SK-N-SH (cell line): ENCODE measurements at regions not wholly inside any gene's neighbourhood (a gene's known extent, or its start where the extent isn't known, plus 50 kb on each side); places are given as distances from the start of the nearest gene placed in this dataset.

ENCODE experiments used
- CTCF ChIA-PET: fragments of 300-600, 350-600 bp; formaldehyde crosslinking; extraction: SDS; loops from one replicate; lab custom pipeline; 2021; lab: Yijun Ruan, JAX
- POLR2A ChIA-PET: fragments of 350-600 bp; sonication (Branson Sonifier 250); formaldehyde crosslinking; extraction: SDS; loops from one replicate; lab custom pipeline; 2020; ENCODE audit warnings: antibody characterized with exemption, inconsistent platforms; lab: Yijun Ruan, JAX
- DNase-seq: peaks from one replicate; pipeline ENCODE4 v3.0.0; 2012
- H2AFZ ChIP-seq: fragments of 200-600 bp; sonication (generic); 2 replicates; pipeline ENCODE4 v1.8.1; 2016; ENCODE audit warnings: antibody characterized with exemption, mild to moderate bottlenecking, low read depth
- H3F3A ChIP-seq: fragments of 200-600 bp; sonication (generic); replicated peaks from 2 replicates; pipeline ENCODE3; 2016; ENCODE audit warnings: antibody characterized with exemption, mild to moderate bottlenecking; ENCODE audit not compliant: insufficient read depth
- H3K27ac ChIP-seq, 2 experiments: fragments of 200-500 bp in 1 of 2; fragments of 200-600 bp in 1 of 2; sonication (Bioruptor generic) in 1 of 2; sonication (generic), shearing (Covaris generic) in 1 of 2; 2 replicates each; pipeline versions ENCODE4 v1.5.1 to v1.6.1; 2014 to 2016; ENCODE audit warnings: low read depth in 2 of 2, inconsistent platforms in 1 of 2, low read length in 1 of 2, mild to moderate bottlenecking in 1 of 2, mixed read lengths in 1 of 2
- H3K27me3 ChIP-seq: fragments of 200-600 bp; sonication (generic), shearing (Covaris generic); 2 replicates; pipeline ENCODE4 v1.6.1; 2016; ENCODE audit warnings: mixed run types; ENCODE audit not compliant: insufficient read depth
- H3K36me3 ChIP-seq, 2 experiments: fragments of 200-500 bp in 1 of 2; fragments of 200-600 bp in 1 of 2; sonication (Bioruptor generic) in 1 of 2; sonication (generic) in 1 of 2; replicated peaks in 1 of 2; 2 replicates each; pipeline versions ENCODE3 to v1.5.1; 2014 to 2016; ENCODE audit warnings: low read length in 1 of 2, mild to moderate bottlenecking in 1 of 2; ENCODE audit not compliant: insufficient read depth in 2 of 2, control insufficient read depth in 1 of 2
- H3K4me1 ChIP-seq, 2 experiments: fragments of 200-500 bp in 1 of 2; fragments of 200-600 bp in 1 of 2; sonication (Bioruptor generic) in 1 of 2; sonication (generic), shearing (Covaris generic) in 1 of 2; 2 replicates each; pipeline versions ENCODE4 v1.5.1 to v1.6.1; 2014 to 2016; ENCODE audit warnings: low read depth in 1 of 2, low read length in 1 of 2, mixed run types in 1 of 2; ENCODE audit not compliant: insufficient read depth in 2 of 2, control insufficient read depth in 1 of 2
- H3K4me2 ChIP-seq: fragments of 200-600 bp; sonication (generic), shearing (Covaris generic); 2 replicates; pipeline ENCODE4 v1.6.1; 2017; ENCODE audit warnings: mixed run types
- H3K4me3 ChIP-seq, 2 experiments: fragments of 200-500 bp in 1 of 2; fragments of 200-600 bp in 1 of 2; sonication (Bioruptor generic) in 1 of 2; sonication (generic), shearing (Covaris generic) in 1 of 2; 2 replicates each; pipeline versions ENCODE4 v1.5.1 to v1.8.1; 2014 to 2016; ENCODE audit warnings: low read depth in 2 of 2, inconsistent platforms in 1 of 2, low read length in 1 of 2, mild to moderate bottlenecking in 1 of 2, mixed read lengths in 1 of 2, moderate library complexity in 1 of 2
- H3K79me2 ChIP-seq: fragments of 200-600 bp; sonication (generic); 2 replicates; pipeline ENCODE4 v1.8.1; 2017; ENCODE audit warnings: mild to moderate bottlenecking; ENCODE audit not compliant: insufficient read depth
- H3K9ac ChIP-seq: fragments of 200-600 bp; sonication (generic); 2 replicates; pipeline ENCODE4 v1.6.1; 2017; ENCODE audit warnings: mixed run types
- H3K9me2 ChIP-seq: fragments of 200-600 bp; sonication (generic); 2 replicates; pipeline ENCODE4 v1.6.1; 2017; ENCODE audit warnings: mixed run types
- H3K9me3 ChIP-seq: fragments of 200-600 bp; sonication (generic); 2 replicates; pipeline ENCODE4 v1.6.1; 2017; ENCODE audit warnings: mixed run types, mild to moderate bottlenecking, moderate library complexity
- H4K20me1 ChIP-seq: fragments of 200-600 bp; sonication (generic); 2 replicates; pipeline ENCODE4 v1.6.1; 2017; ENCODE audit warnings: mild to moderate bottlenecking, mixed run types; ENCODE audit not compliant: insufficient read depth
- CHD2 ChIP-seq: fragments of 150-350 bp; IDR thresholded peaks from 2 replicates; pipeline ENCODE4 v1.6.1; 2018; ENCODE audit warnings: low read length; ENCODE audit not compliant: partially characterized antibody
- CTCF ChIP-seq: fragments of 200-600 bp; sonication (generic); IDR thresholded peaks from 2 replicates; pipeline ENCODE4 v1.6.1; 2017; ENCODE audit warnings: antibody characterized with exemption, mild to moderate bottlenecking, moderate library complexity
- IRF3 ChIP-seq: fragments of 150-350 bp; IDR thresholded peaks from 2 replicates; pipeline ENCODE4 v1.6.1; 2016; ENCODE audit warnings: mild to moderate bottlenecking, low read depth, low read length
- JUND ChIP-seq: IDR thresholded peaks from 2 replicates; pipeline ENCODE4 v1.4.0; 2012
- MAX ChIP-seq: IDR thresholded peaks from 2 replicates; pipeline ENCODE4 v1.4.0; 2012; ENCODE audit warnings: low read depth
- MXI1 ChIP-seq: IDR thresholded peaks from 2 replicates; pipeline ENCODE4 v1.6.1; 2012; ENCODE audit warnings: mild to moderate bottlenecking, low read depth, low read length, improper control_type of control experiment
- NFIC ChIP-seq: IDR thresholded peaks from 2 replicates; pipeline ENCODE4 v1.4.0; 2012; ENCODE audit warnings: borderline replicate concordance
- POLR2AphosphoS5 ChIP-seq: IDR thresholded peaks from 2 replicates; pipeline ENCODE4 v1.6.1; 2012; ENCODE audit warnings: low read depth, low read length
- RAD21 ChIP-seq: IDR thresholded peaks from 2 replicates; pipeline ENCODE4 v1.6.1; 2012; ENCODE audit warnings: mild to moderate bottlenecking, low read length
- RCOR1 ChIP-seq: fragments of 150-350 bp; IDR thresholded peaks from 2 replicates; pipeline ENCODE4 v1.6.1; 2017; ENCODE audit warnings: antibody characterized with exemption, low read length
- RFX5 ChIP-seq: IDR thresholded peaks from 2 replicates; pipeline ENCODE4 v1.6.1; 2012; ENCODE audit warnings: mild to moderate bottlenecking, improper control_type of control experiment, low read length
- SIN3A ChIP-seq: IDR thresholded peaks from 2 replicates; pipeline ENCODE4 v1.6.1; 2012; ENCODE audit warnings: low read depth, mild to moderate bottlenecking, low read length, moderate library complexity, borderline replicate concordance
- TEAD4 ChIP-seq: IDR thresholded peaks from 2 replicates; pipeline ENCODE4 v1.4.0; 2012; ENCODE audit warnings: mild to moderate bottlenecking, borderline replicate concordance; ENCODE audit not compliant: insufficient read depth
- USF1 ChIP-seq: IDR thresholded peaks from 2 replicates; pipeline ENCODE4 v1.4.0; 2012; ENCODE audit warnings: low read depth, borderline replicate concordance
- USF2 ChIP-seq: fragments of 150-350 bp; IDR thresholded peaks from 2 replicates; pipeline ENCODE4 v1.6.1; 2017; ENCODE audit warnings: antibody characterized with exemption, low read length, low read depth, borderline replicate concordance
- YY1 ChIP-seq: IDR thresholded peaks from 2 replicates; pipeline ENCODE4 v1.4.0; 2012; ENCODE audit warnings: low read depth, mild to moderate bottlenecking
- WGBS: methylation state at CpG from one replicate; pipeline ENCODE4 v1.1.6; 2017; ENCODE audit warnings: low lambda C conversion rate; 5-methylcytosine and 5-hydroxymethylcytosine counted together

DNA sequence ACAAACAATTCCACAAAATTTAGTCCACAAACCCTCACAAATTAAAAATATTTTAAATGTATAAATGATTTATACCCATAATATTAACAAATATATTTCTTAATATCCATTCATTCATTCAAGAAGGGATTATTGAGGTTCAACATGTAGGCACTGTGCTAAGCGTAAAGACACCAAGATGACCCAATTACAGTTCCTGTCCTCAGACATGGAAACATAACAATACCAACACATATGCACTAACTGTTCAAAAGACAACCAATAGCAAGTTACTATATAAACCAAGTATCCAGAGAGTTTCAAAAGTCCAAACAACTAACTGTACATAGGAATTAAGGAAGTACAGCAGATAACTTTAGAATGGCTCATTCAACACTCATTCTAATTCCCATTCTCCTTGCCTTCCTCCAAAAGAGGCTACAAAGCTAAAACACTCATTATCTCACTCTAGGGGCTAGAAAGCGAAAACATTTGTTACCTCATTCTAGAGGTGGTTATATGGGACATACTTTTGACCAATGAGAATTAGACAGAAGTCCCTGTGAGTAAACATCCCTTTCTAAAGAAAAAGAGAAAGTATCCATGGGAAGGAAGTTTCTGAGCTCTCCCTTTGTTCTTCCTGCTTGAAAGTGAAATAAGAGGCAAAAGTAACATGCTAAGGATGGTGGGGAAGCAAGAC, 292.4 kb downstream of the ZEB2 start:
- H3K27me3 ChIP-seq: no peaks in the 10 kb centered on the region
- H3K79me2 ChIP-seq: no peaks in the 10 kb centered on the region
- no peak overlapping the region for H3K27ac ChIP-seq
- no peak overlapping the region for H3K4me2 ChIP-seq
- WGBS: 95% methylated on average over 2 of the region's 2 CpGs
- H3K4me1 ChIP-seq: peaks cover 4 to 8% of the 10 kb centered on the region in 2 experiments; a peak in 3 of 4 replicates
- no peaks in the 10 kb centered on the region for H3K9me2 ChIP-seq
- no peak for DNase-seq
- H2AFZ ChIP-seq: no peak overlapping the region
- CTCF ChIA-PET: no interaction called here
- no peak overlapping the region for H3K9ac ChIP-seq
- H3K36me3 ChIP-seq: no peaks in the 10 kb centered on the region
- H3K4me3 ChIP-seq: no peak overlapping the region
- POLR2A ChIA-PET: no interaction called here
- TF ChIP-seq USF1: no peak
- no peak for TF ChIP-seq JUND
- TF ChIP-seq TEAD4: no peak
- no peak for TF ChIP-seq CHD2
- TF ChIP-seq NFIC: no peak
- no peak for TF ChIP-seq RFX5
- no peak for TF ChIP-seq RCOR1
- TF ChIP-seq MXI1: no peak
- no peak for TF ChIP-seq IRF3
- no peak for TF ChIP-seq SIN3A
- TF ChIP-seq POLR2AphosphoS5: no peak
- TF ChIP-seq USF2: no peak
- TF ChIP-seq CTCF: no peak
- no peak for TF ChIP-seq RAD21
- no peak for TF ChIP-seq MAX
- no peak for TF ChIP-seq YY1
- no peaks in the 10 kb centered on the region for H3F3A ChIP-seq
- H4K20me1 ChIP-seq: no peaks in the 10 kb centered on the region
- H3K9me3 ChIP-seq: no peaks in the 10 kb centered on the region
